ENCODE measurements at regions not wholly inside any gene's neighbourhood (a gene's known extent, or its start where the extent isn't known, plus 50 kb on each side); places are given as distances from the start of the nearest gene placed in this dataset.

- ChIA-PET POLR2A (no interaction called here), CTCF (interaction anchor here (1.0 kb wide), 1 partner anchor 24 kb away, joined by 4 read pairs; no protein-coding TSS in a partner anchor)
- intact Hi-C loops (cut with micrococcal nuclease), result no loop called here
- Histone ChIP-seq H3K9me3 (ENCODE audit: control extremely low read depth in 1 of 3, control insufficient read depth in 2 of 3, insufficient read depth in 1 of 3, low read length in 2 of 3) (peaks cover 0 to 8% (median 2%) of the 10 kb centered on the region in 3 donors), H3K4me2 (replicated peaks; ENCODE audit: low read depth, low read length, poor library complexity, severe bottlenecking) (no peak overlapping the region), H3K36me3 (replicated peaks in 1 of 2; ENCODE audit: control extremely low read depth in 1 of 2, control insufficient read depth in 1 of 2, extremely low read depth in 1 of 2, insufficient read depth in 2 of 2, low read length in 1 of 2) (no peaks in the 10 kb centered on the region), H2AFZ (ENCODE audit: insufficient read depth, low read depth, low read length, poor library complexity, severe bottlenecking) (no peak overlapping the region), H4K20me1 (ENCODE audit: control insufficient read depth, insufficient read depth, low read length, poor library complexity, severe bottlenecking) (no peaks in the 10 kb centered on the region), H3K4me1 (ENCODE audit: control insufficient read depth in 2 of 2, insufficient read depth in 2 of 2, low read length in 2 of 2) (no peaks in the 10 kb centered on the region), H3K27ac (ENCODE audit: low read length in 2 of 2) (no peak overlapping the region), H3K79me2 (ENCODE audit: control insufficient read depth, insufficient read depth, low read length) (no peaks in the 10 kb centered on the region), H3K9ac (ENCODE audit: low read length) (no peak overlapping the region), H3K27me3 (replicated peaks in 1 of 4; ENCODE audit: control extremely low read depth in 1 of 4, control insufficient read depth in 3 of 4, insufficient read depth in 4 of 4, low read length in 3 of 4) (no peaks in the 10 kb centered on the region), H3K4me3 (ENCODE audit: control extremely low read depth in 1 of 5, extremely low read depth in 1 of 5, insufficient read depth in 1 of 5, low read depth in 2 of 5, low read length in 4 of 5) (no peak overlapping the region)
- TF ChIP-seq, protein P1, sequence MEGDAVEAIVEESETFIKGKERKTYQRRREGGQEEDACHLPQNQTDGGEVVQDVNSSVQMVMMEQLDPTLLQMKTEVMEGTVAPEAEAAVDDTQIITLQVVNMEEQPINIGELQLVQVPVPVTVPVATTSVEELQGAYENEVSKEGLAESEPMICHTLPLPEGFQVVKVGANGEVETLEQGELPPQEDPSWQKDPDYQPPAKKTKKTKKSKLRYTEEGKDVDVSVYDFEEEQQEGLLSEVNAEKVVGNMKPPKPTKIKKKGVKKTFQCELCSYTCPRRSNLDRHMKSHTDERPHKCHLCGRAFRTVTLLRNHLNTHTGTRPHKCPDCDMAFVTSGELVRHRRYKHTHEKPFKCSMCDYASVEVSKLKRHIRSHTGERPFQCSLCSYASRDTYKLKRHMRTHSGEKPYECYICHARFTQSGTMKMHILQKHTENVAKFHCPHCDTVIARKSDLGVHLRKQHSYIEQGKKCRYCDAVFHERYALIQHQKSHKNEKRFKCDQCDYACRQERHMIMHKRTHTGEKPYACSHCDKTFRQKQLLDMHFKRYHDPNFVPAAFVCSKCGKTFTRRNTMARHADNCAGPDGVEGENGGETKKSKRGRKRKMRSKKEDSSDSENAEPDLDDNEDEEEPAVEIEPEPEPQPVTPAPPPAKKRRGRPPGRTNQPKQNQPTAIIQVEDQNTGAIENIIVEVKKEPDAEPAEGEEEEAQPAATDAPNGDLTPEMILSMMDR (IDR thresholded peaks at IDR 0.05), result no peak
- no peak for TF ChIP-seq EZH2 (IDR thresholded peaks at IDR 0.05; ENCODE audit: borderline replicate concordance, insufficient read depth, low read depth, low read length, poor library complexity, severe bottlenecking)
- no peak for DNase-seq
- 88% methylated on average over 1 of the region's 4 CpGs for WGBS (ENCODE audit: insufficient coverage)
- no peaks in the 10 kb centered on the region for H3K4me1 Mint-ChIP-seq
- H3K4me3 Mint-ChIP-seq, result no peak overlapping the region
- H3K27me3 Mint-ChIP-seq, result no peaks in the 10 kb centered on the region
- no peak for ATAC-seq (ENCODE audit: low read depth)
- H3K9me3 Mint-ChIP-seq (ENCODE audit: insufficient read depth), result peaks cover 3% of the 10 kb centered on the region
- H3K27ac Mint-ChIP-seq, result no peak overlapping the region
These were observed 93.7 kb upstream of the UBE3A start for GRCh38 chr15:25532269-25533140.

DNA sequence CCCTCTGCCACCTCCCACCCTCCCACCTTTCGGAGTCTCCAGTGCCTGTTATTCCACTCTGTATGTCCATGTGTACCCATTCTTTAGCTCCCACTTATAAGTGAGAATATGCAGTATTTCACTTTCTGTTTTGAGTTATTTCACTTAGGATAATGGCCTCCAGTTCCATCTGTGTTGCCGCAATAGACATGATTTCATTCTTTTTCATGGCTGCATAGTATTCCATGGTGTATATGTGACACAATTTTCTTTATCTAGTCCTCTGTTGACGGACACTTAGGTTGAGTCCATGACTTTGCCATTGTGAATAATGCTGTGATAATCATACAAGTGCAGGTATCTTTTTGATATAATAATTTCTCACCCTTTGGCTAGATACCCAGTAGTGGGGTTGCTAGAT lies 91.0 kb upstream of the UBE3A start:
- H3K4me1 Mint-ChIP-seq, result no peaks in the 10 kb centered on the region
- H3K36me3 ChIP-seq (replicated peaks in 1 of 2; ENCODE audit: control extremely low read depth in 1 of 2, control insufficient read depth in 1 of 2, extremely low read depth in 1 of 2, insufficient read depth in 2 of 2, low read length in 1 of 2), result no peaks in the 10 kb centered on the region
- no peak overlapping the region for H3K4me3 ChIP-seq (ENCODE audit: control extremely low read depth in 1 of 5, extremely low read depth in 1 of 5, insufficient read depth in 1 of 5, low read depth in 2 of 5, low read length in 4 of 5)
- peaks cover 3% of the 10 kb centered on the region for H3K9me3 Mint-ChIP-seq (ENCODE audit: insufficient read depth)
- no peak overlapping the region for H3K27ac Mint-ChIP-seq
- ATAC-seq (ENCODE audit: low read depth) (no peak), DNase-seq (no peak)
- no peak overlapping the region for H3K4me2 ChIP-seq (replicated peaks; ENCODE audit: low read depth, low read length, poor library complexity, severe bottlenecking)
- ChIA-PET CTCF (no interaction called here), POLR2A (no interaction called here)
- no peak overlapping the region for H3K9ac ChIP-seq (ENCODE audit: low read length)
- WGBS (ENCODE audit: insufficient coverage), result 100% methylated on average over 1 of the region's 3 CpGs
- intact Hi-C loops (cut with micrococcal nuclease), result no loop called here
- TF ChIP-seq, protein P1 (IDR thresholded peaks at IDR 0.05), result no peak
- no peak for TF ChIP-seq EZH2 (IDR thresholded peaks at IDR 0.05; ENCODE audit: borderline replicate concordance, insufficient read depth, low read depth, low read length, poor library complexity, severe bottlenecking)
- no peaks in the 10 kb centered on the region for H3K79me2 ChIP-seq (ENCODE audit: control insufficient read depth, insufficient read depth, low read length)
- H3K9me3 ChIP-seq (ENCODE audit: control extremely low read depth in 1 of 3, control insufficient read depth in 2 of 3, insufficient read depth in 1 of 3, low read length in 2 of 3), result peaks cover 0 to 13% (median 2%) of the 10 kb centered on the region in 3 donors
- no peaks in the 10 kb centered on the region for H3K27me3 Mint-ChIP-seq
- no peak overlapping the region for H3K4me3 Mint-ChIP-seq
- H3K4me1 ChIP-seq (ENCODE audit: control insufficient read depth in 2 of 2, insufficient read depth in 2 of 2, low read length in 2 of 2), result no peaks in the 10 kb centered on the region
- H3K27me3 ChIP-seq (replicated peaks in 1 of 4; ENCODE audit: control extremely low read depth in 1 of 4, control insufficient read depth in 3 of 4, insufficient read depth in 4 of 4, low read length in 3 of 4), result no peaks in the 10 kb centered on the region
- H4K20me1 ChIP-seq (ENCODE audit: control insufficient read depth, insufficient read depth, low read length, poor library complexity, severe bottlenecking), result no peaks in the 10 kb centered on the region
- H2AFZ ChIP-seq (ENCODE audit: insufficient read depth, low read depth, low read length, poor library complexity, severe bottlenecking), result no peak overlapping the region
- H3K27ac ChIP-seq (ENCODE audit: low read length in 2 of 2), result no peak overlapping the region
